CD4-positive, alpha-beta T cell treated with Interleukin-15 for 4 hours (primary cell): ENCODE measurements at regions not wholly inside any gene's neighbourhood (a gene's known extent, or its start where the extent isn't known, plus 50 kb on each side); places are given as distances from the start of the nearest gene placed in this dataset.
A peak's percentile ranks its signal among the peaks of the same experiment; 100 is the strongest.

Experiments used
- DNase-seq: peaks from one replicate; pipeline ENCODE4 v3.0.0-alpha.2; 2020; ENCODE audit warnings: low spot score

GRCh38 chr7:106957766-106958165 is 86.7 kb upstream of the PRKAR2B start:
- DNase-seq: no peak

GRCh38 chr7:106959753-106960152 is 84.8 kb upstream of the PRKAR2B start:
- DNase-seq: peak; percentile 1

GRCh38 chr7:106962751-106963150 is 81.8 kb upstream of the PRKAR2B start:
- no peak for DNase-seq

DNA sequence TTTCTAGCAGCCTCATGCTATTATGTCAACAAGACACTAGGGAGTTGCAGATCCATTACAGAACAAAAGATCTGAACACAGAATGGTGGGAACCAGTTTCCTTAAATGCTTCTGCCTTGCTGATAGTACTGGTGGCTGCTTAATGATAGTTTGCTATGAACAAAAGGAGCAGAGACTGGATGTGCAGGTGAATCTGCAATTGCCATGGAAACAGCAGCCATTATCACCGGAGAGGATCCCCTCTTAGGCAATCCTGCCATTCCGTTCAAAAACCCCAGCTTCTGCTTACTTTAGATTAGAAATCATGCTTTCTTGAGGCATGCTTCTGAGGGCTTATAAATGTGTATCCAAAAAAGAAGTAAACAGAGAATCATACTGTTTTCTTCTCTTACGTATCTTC is 80.0 kb upstream of the PRKAR2B start:
- no peak for DNase-seq

GRCh38 chr7:106965108-106965507 is 79.4 kb upstream of the PRKAR2B start:
- no peak for DNase-seq

DNA sequence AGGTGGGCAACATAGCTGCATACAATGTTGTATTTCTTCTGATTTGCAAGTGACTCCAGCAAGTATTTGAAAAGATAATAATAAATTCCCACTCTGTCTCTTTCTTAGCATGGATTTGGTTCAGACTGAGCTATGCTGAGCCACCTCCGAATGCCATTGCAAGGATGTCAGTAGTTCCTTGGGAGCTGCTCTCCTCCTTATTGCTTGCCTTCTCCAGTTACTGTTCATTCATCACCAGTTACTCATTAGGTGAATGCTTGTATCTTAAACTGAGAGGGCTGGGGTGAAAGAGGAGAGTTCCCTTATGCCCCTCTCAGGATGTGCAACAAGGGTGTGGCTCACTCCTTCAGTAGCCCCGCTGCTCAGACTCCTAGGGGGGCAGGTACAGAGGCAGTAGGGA is 78.4 kb upstream of the PRKAR2B start:
- no peak for DNase-seq

GRCh38 chr7:106968160-106968559 is 76.3 kb upstream of the PRKAR2B start:
- no peak for DNase-seq

DNA sequence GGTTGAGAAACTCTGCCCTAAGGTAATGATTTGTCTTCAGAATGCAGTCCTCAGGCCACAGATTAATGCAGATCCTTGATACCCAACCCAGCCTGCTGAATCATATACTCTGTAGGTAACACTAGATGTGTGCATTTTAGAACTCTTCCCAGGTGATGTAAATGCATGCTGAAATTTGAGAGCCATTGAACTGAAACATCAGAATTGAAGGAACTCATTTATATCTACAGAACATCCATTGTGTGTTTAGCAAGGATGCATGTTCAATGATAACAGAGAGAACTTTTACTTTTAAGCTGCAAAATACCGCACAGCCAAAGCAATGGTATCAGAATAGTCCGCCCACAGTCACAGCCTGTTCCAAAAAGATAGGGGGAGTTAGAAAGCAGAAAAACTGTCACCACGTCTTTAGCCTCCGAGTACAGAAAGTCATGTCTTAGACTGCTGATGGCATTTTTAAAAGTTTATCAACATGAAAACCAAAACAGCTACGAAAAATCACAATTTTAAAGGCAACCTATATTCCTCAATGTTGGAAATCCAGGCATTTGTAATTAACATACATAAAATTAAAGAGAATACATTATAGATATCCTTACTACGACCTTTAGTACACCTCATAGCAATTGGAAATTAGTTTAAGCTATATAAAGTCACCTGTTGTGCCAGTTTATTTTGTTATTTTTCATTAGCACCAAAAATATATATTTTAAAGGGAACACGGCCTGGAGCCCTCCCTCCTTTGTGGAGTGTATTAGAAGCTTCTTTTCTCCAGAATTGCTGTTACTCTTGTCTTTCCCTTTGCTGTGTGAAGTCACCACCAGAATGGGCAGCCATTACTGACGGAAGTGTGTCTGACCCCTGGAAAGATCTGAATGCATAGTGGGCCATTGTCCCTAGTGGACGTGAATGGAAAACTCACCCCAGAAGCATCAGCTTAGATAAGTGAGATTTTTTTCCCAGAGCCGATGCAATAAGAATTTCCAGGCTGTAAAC is 65.8 kb upstream of the PRKAR2B start:
- no peak for DNase-seq

DNA sequence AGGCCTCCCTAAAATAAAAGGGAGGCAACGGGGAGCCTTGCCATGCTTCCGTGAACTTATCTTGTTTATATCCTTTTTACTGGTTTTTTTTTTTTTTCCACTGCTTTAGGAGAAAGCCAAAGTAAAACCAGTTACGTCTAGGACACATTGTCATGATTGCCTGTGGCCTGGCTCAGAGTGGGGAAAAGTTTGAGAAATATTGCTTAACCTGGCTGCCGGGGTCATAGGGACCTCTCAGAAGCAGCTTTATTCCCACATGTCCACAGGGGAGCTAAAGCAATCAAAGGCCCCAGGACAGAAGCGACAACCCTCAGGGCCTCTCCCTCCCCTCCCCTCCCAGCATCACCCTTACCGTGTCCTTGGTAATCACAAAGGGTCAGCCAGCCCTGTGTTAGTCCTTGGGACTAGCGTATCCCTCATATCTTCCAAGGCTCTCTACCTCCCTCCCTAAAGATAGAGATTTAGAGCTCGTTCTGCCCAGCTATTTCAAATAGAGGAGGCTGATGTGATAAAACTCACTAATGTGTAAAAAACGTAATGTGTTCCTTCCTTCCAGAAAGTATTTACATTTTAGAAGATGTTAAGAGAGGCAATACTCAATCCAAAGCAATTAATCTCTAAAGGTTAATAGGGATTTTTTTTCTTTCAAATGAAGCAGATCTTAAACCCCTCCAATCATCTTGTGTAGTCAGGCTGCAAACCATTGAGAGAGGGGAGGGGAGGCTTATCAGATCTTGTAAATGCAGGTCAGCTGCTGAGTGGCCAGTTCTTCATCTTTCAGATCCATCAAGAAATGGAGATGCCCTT is 64.8 kb upstream of the PRKAR2B start:
- DNase-seq: no peak

- DNase-seq: no peak
Observed at GRCh38 chr7:106980358-106980685, 64.2 kb upstream of the PRKAR2B start.

GRCh38 chr7:106982415-106982814 is 62.1 kb upstream of the PRKAR2B start:
- no peak for DNase-seq

GRCh38 chr7:106984034-106984433 is 60.5 kb upstream of the PRKAR2B start:
- DNase-seq: no peak

DNA sequence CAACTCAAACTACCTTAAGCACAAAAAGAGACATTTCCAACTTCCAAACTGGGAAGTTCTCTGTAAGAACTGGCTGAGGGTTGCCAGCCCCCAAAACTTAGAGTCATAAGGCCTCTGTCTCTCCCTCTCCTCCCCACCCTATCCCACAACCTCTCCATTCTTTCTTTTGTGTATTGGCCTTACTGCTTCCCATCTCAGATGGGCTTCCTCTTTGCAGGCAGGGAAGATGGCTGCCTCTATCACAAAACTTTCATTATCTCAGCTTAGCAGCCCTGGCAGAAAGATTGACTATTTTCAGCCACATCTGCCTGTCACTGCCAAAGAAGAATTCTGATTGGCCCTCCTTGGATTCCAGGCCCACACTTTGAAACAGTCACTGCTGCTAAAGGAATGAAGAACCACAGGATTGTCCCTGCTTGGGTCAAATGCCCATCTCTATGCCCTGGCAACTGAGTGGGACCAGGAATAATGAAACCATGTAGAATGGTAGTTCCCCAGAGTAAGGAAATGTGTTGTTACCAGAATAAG is 58.0 kb upstream of the PRKAR2B start:
- DNase-seq: no peak

DNA sequence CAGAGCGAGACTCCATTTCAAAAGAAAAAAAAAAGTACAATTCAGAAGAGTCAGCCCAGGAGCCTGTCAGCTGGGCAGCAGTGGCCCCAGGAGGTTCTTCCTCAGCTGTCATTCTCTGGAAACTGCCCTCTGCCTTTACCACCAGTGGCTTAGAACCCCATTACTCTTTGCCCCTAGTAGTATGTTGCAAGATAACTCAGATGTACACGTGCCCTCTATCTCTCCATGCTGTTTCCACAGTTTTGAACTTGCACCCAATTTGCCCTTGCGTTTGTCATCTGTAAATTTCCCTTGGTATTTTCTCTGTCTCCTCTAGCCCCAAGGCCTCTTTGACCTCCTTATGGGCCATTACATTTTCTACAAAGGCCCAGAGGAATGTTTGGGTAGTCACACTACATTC is 56.7 kb upstream of the PRKAR2B start:
- no peak for DNase-seq

DNA sequence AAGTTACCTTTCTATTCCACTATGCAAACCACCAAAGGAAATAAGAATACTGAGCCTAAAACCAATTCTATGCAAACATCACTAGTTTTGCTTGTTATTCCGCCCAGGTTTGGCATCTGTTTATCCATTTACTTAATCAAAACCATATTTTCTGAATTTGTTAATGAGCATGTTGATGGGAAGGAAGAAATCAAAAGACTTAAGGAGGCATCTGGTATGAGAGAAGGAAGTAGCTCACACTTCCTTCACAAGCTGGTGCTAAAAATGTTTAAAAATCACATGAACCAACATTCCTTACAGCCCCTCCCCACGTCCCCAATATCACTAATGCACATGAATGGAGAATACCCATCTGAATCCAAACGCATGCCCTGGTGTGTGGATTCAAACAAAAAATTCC is 52.0 kb upstream of the PRKAR2B start:
- DNase-seq: no peak
